ENCODE measurements at regions not wholly inside any gene's neighbourhood (a gene's known extent, or its start where the extent isn't known, plus 50 kb on each side); places are given as distances from the start of the nearest gene placed in this dataset.

DNA sequence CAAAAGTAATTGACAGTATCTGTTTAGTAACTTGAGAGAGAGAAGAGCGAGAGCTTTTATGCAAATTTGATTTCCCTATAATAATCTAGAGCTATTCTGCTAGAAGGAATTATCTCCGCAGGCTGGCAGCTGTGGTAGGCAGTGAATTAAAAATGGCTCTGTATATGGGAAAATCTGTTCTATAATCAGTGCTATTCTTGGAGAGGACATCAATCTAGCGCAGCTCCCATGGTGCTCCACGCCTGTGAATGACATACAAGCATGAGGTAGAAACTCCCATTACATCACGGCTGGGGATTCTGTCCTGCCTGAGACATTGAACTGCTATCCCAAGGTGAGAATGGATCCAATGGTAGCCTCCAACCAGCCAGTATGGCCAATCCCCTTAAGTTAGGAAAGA lies 179.0 kb downstream of the DHX15 start:
- ATAC-seq, result no peak
- TF ChIP-seq ARNTL (CRISPR knock-in tag; IDR thresholded peaks at IDR 0.05; ENCODE audit: borderline replicate concordance, low read depth), result no peak
- TF ChIP-seq PPARA (CRISPR knock-in tag; IDR thresholded peaks at IDR 0.05; ENCODE audit: borderline replicate concordance), result no peak
- TF ChIP-seq ISL1 (CRISPR knock-in tag; IDR thresholded peaks at IDR 0.05), result no peak
- TF ChIP-seq ZNF70 (CRISPR knock-in tag; IDR thresholded peaks at IDR 0.05), result no peak
- no peak for TF ChIP-seq BACH2 (CRISPR knock-in tag; IDR thresholded peaks at IDR 0.05; ENCODE audit: borderline replicate concordance)
- TF ChIP-seq SNAI2 (CRISPR knock-in tag; IDR thresholded peaks at IDR 0.05), result no peak
- TF ChIP-seq ZNF8 (CRISPR knock-in tag; IDR thresholded peaks at IDR 0.05), result no peak
- TF ChIP-seq TOX (CRISPR knock-in tag; IDR thresholded peaks at IDR 0.05; ENCODE audit: borderline replicate concordance), result no peak
- TF ChIP-seq TCF4 (CRISPR knock-in tag; IDR thresholded peaks at IDR 0.05; ENCODE audit: borderline replicate concordance), result no peak
- no peak for TF ChIP-seq GLIS3 (CRISPR knock-in tag; IDR thresholded peaks at IDR 0.05)
- no peak for TF ChIP-seq OSR1 (CRISPR knock-in tag; IDR thresholded peaks at IDR 0.05)
- no peak for TF ChIP-seq ZFP3 (CRISPR knock-in tag; IDR thresholded peaks at IDR 0.05)
- no peak for TF ChIP-seq POU6F1 (CRISPR knock-in tag; IDR thresholded peaks at IDR 0.05; ENCODE audit: borderline replicate concordance, low read depth)
- no peak for TF ChIP-seq RARB (CRISPR knock-in tag; IDR thresholded peaks at IDR 0.05)
- TF ChIP-seq ZFP30 (CRISPR knock-in tag; IDR thresholded peaks at IDR 0.05), result no peak
- TF ChIP-seq, protein P1, sequence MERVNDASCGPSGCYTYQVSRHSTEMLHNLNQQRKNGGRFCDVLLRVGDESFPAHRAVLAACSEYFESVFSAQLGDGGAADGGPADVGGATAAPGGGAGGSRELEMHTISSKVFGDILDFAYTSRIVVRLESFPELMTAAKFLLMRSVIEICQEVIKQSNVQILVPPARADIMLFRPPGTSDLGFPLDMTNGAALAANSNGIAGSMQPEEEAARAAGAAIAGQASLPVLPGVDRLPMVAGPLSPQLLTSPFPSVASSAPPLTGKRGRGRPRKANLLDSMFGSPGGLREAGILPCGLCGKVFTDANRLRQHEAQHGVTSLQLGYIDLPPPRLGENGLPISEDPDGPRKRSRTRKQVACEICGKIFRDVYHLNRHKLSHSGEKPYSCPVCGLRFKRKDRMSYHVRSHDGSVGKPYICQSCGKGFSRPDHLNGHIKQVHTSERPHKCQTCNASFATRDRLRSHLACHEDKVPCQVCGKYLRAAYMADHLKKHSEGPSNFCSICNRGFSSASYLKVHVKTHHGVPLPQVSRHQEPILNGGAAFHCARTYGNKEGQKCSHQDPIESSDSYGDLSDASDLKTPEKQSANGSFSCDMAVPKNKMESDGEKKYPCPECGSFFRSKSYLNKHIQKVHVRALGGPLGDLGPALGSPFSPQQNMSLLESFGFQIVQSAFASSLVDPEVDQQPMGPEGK (CRISPR knock-in tag; IDR thresholded peaks at IDR 0.05; ENCODE audit: borderline replicate concordance), result no peak

GRCh38 chr4:24404281-24404680 lies 180.1 kb downstream of the DHX15 start:
- ATAC-seq, result no peak
- no peak for TF ChIP-seq ESRRG (CRISPR knock-in tag; IDR thresholded peaks at IDR 0.05)
- TF ChIP-seq ZNF70 (CRISPR knock-in tag; IDR thresholded peaks at IDR 0.05), result no peak
- TF ChIP-seq CSDC2 (CRISPR knock-in tag; IDR thresholded peaks at IDR 0.05), result no peak
- TF ChIP-seq ZNF8 (CRISPR knock-in tag; IDR thresholded peaks at IDR 0.05), result no peak
- TF ChIP-seq, protein P2, sequence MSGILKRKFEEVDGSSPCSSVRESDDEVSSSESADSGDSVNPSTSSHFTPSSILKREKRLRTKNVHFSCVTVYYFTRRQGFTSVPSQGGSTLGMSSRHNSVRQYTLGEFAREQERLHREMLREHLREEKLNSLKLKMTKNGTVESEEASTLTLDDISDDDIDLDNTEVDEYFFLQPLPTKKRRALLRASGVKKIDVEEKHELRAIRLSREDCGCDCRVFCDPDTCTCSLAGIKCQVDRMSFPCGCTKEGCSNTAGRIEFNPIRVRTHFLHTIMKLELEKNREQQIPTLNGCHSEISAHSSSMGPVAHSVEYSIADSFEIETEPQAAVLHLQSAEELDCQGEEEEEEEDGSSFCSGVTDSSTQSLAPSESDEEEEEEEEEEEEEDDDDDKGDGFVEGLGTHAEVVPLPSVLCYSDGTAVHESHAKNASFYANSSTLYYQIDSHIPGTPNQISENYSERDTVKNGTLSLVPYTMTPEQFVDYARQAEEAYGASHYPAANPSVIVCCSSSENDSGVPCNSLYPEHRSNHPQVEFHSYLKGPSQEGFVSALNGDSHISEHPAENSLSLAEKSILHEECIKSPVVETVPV (CRISPR knock-in tag; IDR thresholded peaks at IDR 0.05), result no peak
- no peak for TF ChIP-seq ARNTL (CRISPR knock-in tag; IDR thresholded peaks at IDR 0.05; ENCODE audit: borderline replicate concordance, low read depth)
- TF ChIP-seq ZFP30 (CRISPR knock-in tag; IDR thresholded peaks at IDR 0.05), result no peak
- no peak for TF ChIP-seq POU6F1 (CRISPR knock-in tag; IDR thresholded peaks at IDR 0.05; ENCODE audit: borderline replicate concordance, low read depth)
- no peak for TF ChIP-seq ZC3H10 (CRISPR knock-in tag; IDR thresholded peaks at IDR 0.05)
- TF ChIP-seq, protein P1 (CRISPR knock-in tag; IDR thresholded peaks at IDR 0.05; ENCODE audit: borderline replicate concordance), result no peak
- no peak for TF ChIP-seq TOX (CRISPR knock-in tag; IDR thresholded peaks at IDR 0.05; ENCODE audit: borderline replicate concordance)
- no peak for TF ChIP-seq ZFP3 (CRISPR knock-in tag; IDR thresholded peaks at IDR 0.05)
- TF ChIP-seq, protein P3, sequence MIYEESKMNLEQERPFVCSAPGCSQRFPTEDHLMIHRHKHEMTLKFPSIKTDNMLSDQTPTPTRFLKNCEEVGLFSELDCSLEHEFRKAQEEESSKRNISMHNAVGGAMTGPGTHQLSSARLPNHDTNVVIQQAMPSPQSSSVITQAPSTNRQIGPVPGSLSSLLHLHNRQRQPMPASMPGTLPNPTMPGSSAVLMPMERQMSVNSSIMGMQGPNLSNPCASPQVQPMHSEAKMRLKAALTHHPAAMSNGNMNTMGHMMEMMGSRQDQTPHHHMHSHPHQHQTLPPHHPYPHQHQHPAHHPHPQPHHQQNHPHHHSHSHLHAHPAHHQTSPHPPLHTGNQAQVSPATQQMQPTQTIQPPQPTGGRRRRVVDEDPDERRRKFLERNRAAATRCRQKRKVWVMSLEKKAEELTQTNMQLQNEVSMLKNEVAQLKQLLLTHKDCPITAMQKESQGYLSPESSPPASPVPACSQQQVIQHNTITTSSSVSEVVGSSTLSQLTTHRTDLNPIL (CRISPR knock-in tag; IDR thresholded peaks at IDR 0.05; ENCODE audit: low read depth), result no peak
- TF ChIP-seq ISL1 (CRISPR knock-in tag; IDR thresholded peaks at IDR 0.05), result no peak
- TF ChIP-seq RARB (CRISPR knock-in tag; IDR thresholded peaks at IDR 0.05), result no peak
- TF ChIP-seq SNAI2 (CRISPR knock-in tag; IDR thresholded peaks at IDR 0.05), result no peak
- TF ChIP-seq, protein P4, sequence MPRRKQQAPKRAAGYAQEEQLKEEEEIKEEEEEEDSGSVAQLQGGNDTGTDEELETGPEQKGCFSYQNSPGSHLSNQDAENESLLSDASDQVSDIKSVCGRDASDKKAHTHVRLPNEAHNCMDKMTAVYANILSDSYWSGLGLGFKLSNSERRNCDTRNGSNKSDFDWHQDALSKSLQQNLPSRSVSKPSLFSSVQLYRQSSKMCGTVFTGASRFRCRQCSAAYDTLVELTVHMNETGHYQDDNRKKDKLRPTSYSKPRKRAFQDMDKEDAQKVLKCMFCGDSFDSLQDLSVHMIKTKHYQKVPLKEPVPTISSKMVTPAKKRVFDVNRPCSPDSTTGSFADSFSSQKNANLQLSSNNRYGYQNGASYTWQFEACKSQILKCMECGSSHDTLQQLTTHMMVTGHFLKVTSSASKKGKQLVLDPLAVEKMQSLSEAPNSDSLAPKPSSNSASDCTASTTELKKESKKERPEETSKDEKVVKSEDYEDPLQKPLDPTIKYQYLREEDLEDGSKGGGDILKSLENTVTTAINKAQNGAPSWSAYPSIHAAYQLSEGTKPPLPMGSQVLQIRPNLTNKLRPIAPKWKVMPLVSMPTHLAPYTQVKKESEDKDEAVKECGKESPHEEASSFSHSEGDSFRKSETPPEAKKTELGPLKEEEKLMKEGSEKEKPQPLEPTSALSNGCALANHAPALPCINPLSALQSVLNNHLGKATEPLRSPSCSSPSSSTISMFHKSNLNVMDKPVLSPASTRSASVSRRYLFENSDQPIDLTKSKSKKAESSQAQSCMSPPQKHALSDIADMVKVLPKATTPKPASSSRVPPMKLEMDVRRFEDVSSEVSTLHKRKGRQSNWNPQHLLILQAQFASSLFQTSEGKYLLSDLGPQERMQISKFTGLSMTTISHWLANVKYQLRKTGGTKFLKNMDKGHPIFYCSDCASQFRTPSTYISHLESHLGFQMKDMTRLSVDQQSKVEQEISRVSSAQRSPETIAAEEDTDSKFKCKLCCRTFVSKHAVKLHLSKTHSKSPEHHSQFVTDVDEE (CRISPR knock-in tag; IDR thresholded peaks at IDR 0.05), result no peak
- no peak for TF ChIP-seq OSR1 (CRISPR knock-in tag; IDR thresholded peaks at IDR 0.05)
- no peak for TF ChIP-seq GLIS3 (CRISPR knock-in tag; IDR thresholded peaks at IDR 0.05)
